BLaER1 treated with 17β-estradiol and CSF1 and Interleukin-3, amounts not matched to agents 10 nM and 100 nM (cell line): ENCODE measurements at regions not wholly inside any gene's neighbourhood (a gene's known extent, or its start where the extent isn't known, plus 50 kb on each side); places are given as distances from the start of the nearest gene placed in this dataset.
A peak's percentile ranks its signal among the peaks of the same experiment; 100 is the strongest.

Experiments
- H3K27ac ChIP-seq, 11 experiments: shearing (Covaris generic); formaldehyde crosslinking; 2 replicates each; pipeline ENCODE4 v1.8.1; 2022
- H3K27me3 ChIP-seq, 11 experiments: shearing (Covaris generic); formaldehyde crosslinking; 2 replicates each; pipeline ENCODE4 v1.8.1; 2022
- H3K36me3 ChIP-seq, 11 experiments: shearing (Covaris generic); formaldehyde crosslinking; 2 replicates each; pipeline ENCODE4 v1.8.1; 2022
- H3K4me1 ChIP-seq, 10 experiments: shearing (Covaris generic); formaldehyde crosslinking; 2 replicates each; pipeline ENCODE4 v1.8.1; 2022
- H3K4me2 ChIP-seq, 11 experiments: shearing (Covaris generic); formaldehyde crosslinking; 2 replicates each; pipeline ENCODE4 v1.8.1; 2022
- H3K4me3 ChIP-seq, 10 experiments: shearing (Covaris generic); formaldehyde crosslinking; 2 replicates each; pipeline ENCODE4 v1.8.1; 2022
- H3K9ac ChIP-seq, 11 experiments: shearing (Covaris generic); formaldehyde crosslinking; 2 replicates each; pipeline ENCODE4 v1.8.1; 2022
- H3K9me3 ChIP-seq, 11 experiments: shearing (Covaris generic); formaldehyde crosslinking; replicated peaks in 1 of 11; 2 replicates each; pipeline ENCODE4 v1.8.1; 2022
- H4K20me1 ChIP-seq, 11 experiments: shearing (Covaris generic); formaldehyde crosslinking; 2 replicates each; pipeline ENCODE4 v1.8.1; 2022
- Cebpa-rat ChIP-seq, 11 experiments: shearing (Covaris generic); IDR thresholded peaks; 2 replicates each; pipeline ENCODE4 v1.8.1; 2022

- H3K4me2 ChIP-seq, result no peak overlapping the region
- H3K4me1 ChIP-seq, result peaks cover 0 to 13% (median 0%) of the 10 kb centered on the region in 10 experiments; a peak in 5 of 20 replicates
- no peak overlapping the region for H3K4me3 ChIP-seq
- no peaks in the 10 kb centered on the region for H3K36me3 ChIP-seq
- peaks cover 0 to 5% (median 0%) of the 10 kb centered on the region in 11 experiments; a peak in 1 of 22 replicates for H4K20me1 ChIP-seq
- H3K27me3 ChIP-seq, result peaks cover 78 to 99% (median 96%) of the 10 kb centered on the region in 11 experiments
- no peak overlapping the region for H3K9ac ChIP-seq
- peaks cover 0 to 4% (median 0%) of the 10 kb centered on the region in 11 experiments; a peak in 1 of 22 replicates for H3K9me3 ChIP-seq
- no peak overlapping the region for H3K27ac ChIP-seq
- TF ChIP-seq Cebpa-rat (IDR thresholded peaks at IDR 0.05), result no peak
Measured at GRCh38 chrX:10935501-10935900, 175.6 kb upstream of the HCCS start.

- no peaks in the 10 kb centered on the region; a peak in 1 of 22 replicates for H3K9me3 ChIP-seq
- peaks cover 63 to 84% (median 81%) of the 10 kb centered on the region in 11 experiments for H3K27me3 ChIP-seq
- H3K27ac ChIP-seq, result no peak overlapping the region
- no peak overlapping the region for H3K4me2 ChIP-seq
- H3K4me3 ChIP-seq, result no peak overlapping the region
- H3K36me3 ChIP-seq, result no peaks in the 10 kb centered on the region
- H4K20me1 ChIP-seq, result 0 out of 22 replicates have a peak, but pooled peaks cover 0 to 5% (median 0%) of the 10 kb centered on the region in 11 experiments
- no peak overlapping the region for H3K9ac ChIP-seq
- H3K4me1 ChIP-seq, result peaks cover 0 to 13% (median 0%) of the 10 kb centered on the region in 10 experiments; a peak in 5 of 20 replicates
- TF ChIP-seq Cebpa-rat (IDR thresholded peaks at IDR 0.05), result no peak
Measured at GRCh38 chrX:10936976-10937375, 174.2 kb upstream of the HCCS start.

- H3K9ac ChIP-seq, result no peak overlapping the region
- H3K4me2 ChIP-seq, result no peak overlapping the region
- H3K4me3 ChIP-seq, result no peak overlapping the region
- 0 out of 22 replicates have a peak, but pooled peaks cover 0 to 4% (median 0%) of the 10 kb centered on the region in 11 experiments for H4K20me1 ChIP-seq
- H3K27me3 ChIP-seq, result peaks cover 54 to 83% (median 76%) of the 10 kb centered on the region in 11 experiments
- TF ChIP-seq Cebpa-rat (IDR thresholded peaks at IDR 0.05), result no peak
- H3K36me3 ChIP-seq, result no peaks in the 10 kb centered on the region
- H3K9me3 ChIP-seq, result peaks cover 0 to 7% (median 0%) of the 10 kb centered on the region in 11 experiments; a peak in 4 of 22 replicates
- H3K27ac ChIP-seq, result no peak overlapping the region
- H3K4me1 ChIP-seq, result peaks cover 0 to 4% (median 0%) of the 10 kb centered on the region in 10 experiments; a peak in 5 of 20 replicates
Measured at GRCh38 chrX:10938365-10938923, 172.7 kb upstream of the HCCS start.

- Histone ChIP-seq H3K9me3 (peaks cover 0 to 7% (median 0%) of the 10 kb centered on the region in 11 experiments; a peak in 4 of 22 replicates), H3K4me2 (no peak overlapping the region), H3K27ac (no peak overlapping the region)
Measured at GRCh38 chrX:10939424-10939823, 171.7 kb upstream of the HCCS start.

GRCh38 chrX:10944136-10944885, 166.8 kb upstream of the HCCS start:
- Histone ChIP-seq H3K27ac (no peak overlapping the region), H3K9me3 (peaks cover 0 to 8% (median 0%) of the 10 kb centered on the region in 11 experiments; a peak in 5 of 22 replicates), H3K4me3 (no peak overlapping the region), H3K4me1 (no peaks in the 10 kb centered on the region), H4K20me1 (no peaks in the 10 kb centered on the region; a peak in 2 of 22 replicates), H3K9ac (no peak overlapping the region), H3K27me3 (peaks cover 43 to 82% (median 75%) of the 10 kb centered on the region in 11 experiments), H3K36me3 (no peaks in the 10 kb centered on the region), H3K4me2 (no peak overlapping the region)
- TF ChIP-seq Cebpa-rat (IDR thresholded peaks at IDR 0.05), result no peak

More at GRCh38 chrX:10939424-10939823, 171.7 kb upstream of the HCCS start:
- Histone ChIP-seq H3K27me3 (peaks cover 47 to 83% (median 76%) of the 10 kb centered on the region in 11 experiments), H3K9ac (no peak overlapping the region), H3K4me3 (no peak overlapping the region), H4K20me1 (no peaks in the 10 kb centered on the region; a peak in 2 of 22 replicates), H3K36me3 (no peaks in the 10 kb centered on the region), H3K4me1 (no peaks in the 10 kb centered on the region)
- TF ChIP-seq Cebpa-rat (IDR thresholded peaks at IDR 0.05), result no peak

- Histone ChIP-seq H3K4me1 (no peaks in the 10 kb centered on the region), H3K4me2 (no peak overlapping the region)
Measured at GRCh38 chrX:10945498-10945897, 165.6 kb upstream of the HCCS start.

GRCh38 chrX:10949541-10949940, 161.6 kb upstream of the HCCS start:
- Histone ChIP-seq H3K4me3 (no peak overlapping the region), H3K9me3 (peaks cover 14 to 31% (median 19%) of the 10 kb centered on the region in 11 experiments), H3K27ac (no peak overlapping the region), H3K4me1 (peaks cover 0 to 11% (median 0%) of the 10 kb centered on the region in 10 experiments; a peak in 5 of 20 replicates), H3K4me2 (no peak overlapping the region), H3K9ac (no peak overlapping the region), H3K27me3 (peaks cover 76 to 99% (median 98%) of the 10 kb centered on the region in 11 experiments), H4K20me1 (no peaks in the 10 kb centered on the region), H3K36me3 (no peaks in the 10 kb centered on the region)
- TF ChIP-seq Cebpa-rat (IDR thresholded peaks at IDR 0.05), result no peak

More at GRCh38 chrX:10945498-10945897, 165.6 kb upstream of the HCCS start:
- no peak overlapping the region for H3K9ac ChIP-seq
- H3K27me3 ChIP-seq, result peaks cover 48 to 83% (median 81%) of the 10 kb centered on the region in 11 experiments
- H4K20me1 ChIP-seq, result no peaks in the 10 kb centered on the region; a peak in 2 of 22 replicates
- H3K9me3 ChIP-seq, result peaks cover 0 to 8% (median 0%) of the 10 kb centered on the region in 11 experiments; a peak in 5 of 22 replicates
- no peak for TF ChIP-seq Cebpa-rat (IDR thresholded peaks at IDR 0.05)
- H3K36me3 ChIP-seq, result no peaks in the 10 kb centered on the region
- no peak overlapping the region for H3K27ac ChIP-seq
- H3K4me3 ChIP-seq, result no peak overlapping the region

GRCh38 chrX:10952619-10953018, 158.5 kb upstream of the HCCS start:
- H3K27ac ChIP-seq, result no peak overlapping the region
- no peak overlapping the region for H3K9ac ChIP-seq
- H3K36me3 ChIP-seq, result no peaks in the 10 kb centered on the region
- H3K4me2 ChIP-seq, result peak overlapping the region in 3 of 11 experiments; percentile 26 to 57 (median 41); a peak in 6 of 22 replicates
- TF ChIP-seq Cebpa-rat (IDR thresholded peaks at IDR 0.05), result peak in 1 of 11 experiments; percentile 10; a peak in 1 of 22 replicates
- peaks cover 0 to 11% (median 0%) of the 10 kb centered on the region in 10 experiments; a peak in 5 of 20 replicates for H3K4me1 ChIP-seq
- H3K9me3 ChIP-seq, result peaks cover 40 to 60% (median 50%) of the 10 kb centered on the region in 11 experiments
- peaks cover 60 to 100% (median 99%) of the 10 kb centered on the region in 11 experiments for H3K27me3 ChIP-seq
- H3K4me3 ChIP-seq, result no peak overlapping the region
- no peaks in the 10 kb centered on the region for H4K20me1 ChIP-seq
